Heart left ventricle (tissue), 16 donors: ENCODE measurements at regions not wholly inside any gene's neighbourhood (a gene's known extent, or its start where the extent isn't known, plus 50 kb on each side); places are given as distances from the start of the nearest gene placed in this dataset.
A peak's percentile ranks its signal among the peaks of the same experiment; 100 is the strongest.

Experiments
- ATAC-seq, 4 donors: fragments of 200-7000 bp; cut with Tn5 transposase; one replicate each; pipeline ENCODE4 v1.9.1; 2020 to 2022; ENCODE audit warnings: moderate library complexity in 4 of 4, mild to moderate bottlenecking in 3 of 4, moderate number of reproducible peaks in 1 of 4
- DNase-seq, 5 donors: peaks; one replicate each; pipeline ENCODE4 v3.0.0-alpha.2; 2020
- H3K27ac ChIP-seq, 12 donors: fragments of 200-600 bp; sonication (generic) in 4 of 12; one replicate each; pipeline versions ENCODE4 v1.5.0 to v1.8.0; 2016 to 2022; ENCODE audit warnings: mild to moderate bottlenecking in 2 of 12
- H3K27me3 ChIP-seq, 9 donors: fragments of 200-600 bp; sonication (generic) in 2 of 9; one replicate each; pipeline versions ENCODE4 v1.5.1 to v1.8.0; 2016 to 2022; ENCODE audit warnings: mild to moderate bottlenecking in 3 of 9
- H3K36me3 ChIP-seq, 9 donors: fragments of 200-600 bp; sonication (generic) in 2 of 9; one replicate each; pipeline versions ENCODE4 v1.5.0 to v1.8.0; 2018 to 2022; ENCODE audit warnings: mild to moderate bottlenecking in 2 of 9
- H3K4me1 ChIP-seq, 12 donors: fragments of 200-600 bp; sonication (generic) in 4 of 12; one replicate each; pipeline versions ENCODE4 v1.5.0 to v1.8.0; 2016 to 2022; ENCODE audit warnings: mild to moderate bottlenecking in 3 of 12
- H3K4me3 ChIP-seq, 12 donors: fragments of 200-600 bp; sonication (generic) in 4 of 12; one replicate each; pipeline versions ENCODE4 v1.5.0 to v1.8.0; 2017 to 2022; ENCODE audit warnings: mild to moderate bottlenecking in 9 of 12, moderate library complexity in 4 of 12
- H3K9me3 ChIP-seq, 12 donors: fragments of 200-600 bp; sonication (generic) in 4 of 12; one replicate each; pipeline versions ENCODE4 v1.5.0 to v1.8.0; 2016 to 2022; ENCODE audit warnings: mild to moderate bottlenecking in 1 of 12
- POLR2A ChIP-seq, 2 donors: fragments of 450-650 bp; IDR thresholded peaks; one replicate each; pipeline ENCODE4 v1.6.1; 2017; ENCODE audit warnings: antibody characterized with exemption in 2 of 2, mild to moderate bottlenecking in 2 of 2, moderate library complexity in 2 of 2
- WGBS, 4 donors: extraction: QIAGEN DNeasy Blood & Tissue Kit in 2 of 4; methylation state at CpG; one replicate each; pipeline versions ENCODE4 v1.1.5 to v1.1.7; 2013 to 2018; 5-methylcytosine and 5-hydroxymethylcytosine counted together
- intact Hi-C, 10 donors: fragments of 100-400 bp; cut with DNase I; formaldehyde crosslinking; loops; one replicate each; pipeline versions ENCODE4 v1.11.1 to v1.14.2; 2022
- TF ChIP-seq, protein P1 (sequence below), 12 donors: fragments of 200-600 bp; sonication (generic) in 4 of 12; IDR thresholded peaks; one replicate each; pipeline versions ENCODE4 v1.5.0 to v1.8.0; 2018 to 2022; ENCODE audit warnings: antibody characterized with exemption in 12 of 12, mild to moderate bottlenecking in 5 of 12
- donor health status: ischemic (EF 13 %, LVEDD 7.1; RV severe dilation, severe dysfunction).
- donor health status: healthy with polysubstance abuse.
- donor health status: DM: no; HTN: yes; CAD: no.
- donor health status: DM: no; HTN: no; CAD: no.
- donor health status: ischemic (EF 25% LVEDD 6.9; RV normal size, moderate dysfunction).
- donor health status: ischemic (EF 25% LVEDD 5.7; RV mildly dilated, moderate dysfunction).
- donor health status: healthy.
- donor health status: DM: yes; HTN: yes; CAD: no.
- donor health status: ischemic (EF 35%, LVEDD 5.7; RV mildly dilated, moderate dysfunction).
- donor health status: nonischemic (EF 11% LVEDD 7.7; RV severe dilation, severe dysfunction).
- donor health status: DM: yes; HTN: yes; CAD: no.
- donor health status: PGD.
- donor health status: ischemic (EF 29% LVEDD 5.4; RV normal size, mild dysfunction).
- donor health status: nonischemic (EF 23%, LVEDD 6.1; RV moderate dilation, normal function).

DNA sequence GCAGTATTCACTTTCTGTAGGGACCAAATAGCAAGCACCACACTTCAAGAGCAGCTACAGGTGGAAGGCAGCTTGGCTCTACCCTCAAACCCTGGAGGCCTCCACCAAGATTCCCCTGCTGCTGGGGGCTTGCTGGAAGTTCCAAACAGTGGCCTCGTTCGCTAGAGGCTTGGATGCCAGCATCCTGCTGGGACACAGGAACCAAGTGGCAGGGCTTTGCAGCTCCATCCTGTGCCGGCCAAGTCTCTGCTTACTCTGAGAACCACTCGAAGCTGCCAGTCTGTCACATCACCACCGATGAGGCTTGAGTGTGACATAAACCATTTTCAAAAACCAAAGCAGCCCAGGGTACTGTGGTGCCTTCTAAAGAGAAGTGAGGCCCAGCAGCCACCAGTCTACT, 69.2 kb upstream of the UNC5B start:
- Histone ChIP-seq H3K27me3 (no peaks in the 10 kb centered on the region), H3K36me3 (no peaks in the 10 kb centered on the region), H3K27ac (no peak overlapping the region), H3K4me1 (peaks cover 0 to 12% (median 2%) of the 10 kb centered on the region in 12 donors), H3K9me3 (no peaks in the 10 kb centered on the region), H3K4me3 (no peak overlapping the region)
- ATAC-seq: peak; percentile 70 to 91 (median 76)
- 45 to 89% (median 54%) methylated on average over 2 to 5 of the region's 5 CpGs for WGBS, 4 donors
- TF ChIP-seq POLR2A (IDR thresholded peaks at IDR 0.05): no peak
- TF ChIP-seq, protein P1, sequence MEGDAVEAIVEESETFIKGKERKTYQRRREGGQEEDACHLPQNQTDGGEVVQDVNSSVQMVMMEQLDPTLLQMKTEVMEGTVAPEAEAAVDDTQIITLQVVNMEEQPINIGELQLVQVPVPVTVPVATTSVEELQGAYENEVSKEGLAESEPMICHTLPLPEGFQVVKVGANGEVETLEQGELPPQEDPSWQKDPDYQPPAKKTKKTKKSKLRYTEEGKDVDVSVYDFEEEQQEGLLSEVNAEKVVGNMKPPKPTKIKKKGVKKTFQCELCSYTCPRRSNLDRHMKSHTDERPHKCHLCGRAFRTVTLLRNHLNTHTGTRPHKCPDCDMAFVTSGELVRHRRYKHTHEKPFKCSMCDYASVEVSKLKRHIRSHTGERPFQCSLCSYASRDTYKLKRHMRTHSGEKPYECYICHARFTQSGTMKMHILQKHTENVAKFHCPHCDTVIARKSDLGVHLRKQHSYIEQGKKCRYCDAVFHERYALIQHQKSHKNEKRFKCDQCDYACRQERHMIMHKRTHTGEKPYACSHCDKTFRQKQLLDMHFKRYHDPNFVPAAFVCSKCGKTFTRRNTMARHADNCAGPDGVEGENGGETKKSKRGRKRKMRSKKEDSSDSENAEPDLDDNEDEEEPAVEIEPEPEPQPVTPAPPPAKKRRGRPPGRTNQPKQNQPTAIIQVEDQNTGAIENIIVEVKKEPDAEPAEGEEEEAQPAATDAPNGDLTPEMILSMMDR (IDR thresholded peaks at IDR 0.05): no peak
- DNase-seq: peak in 4 of 5 donors; percentile 21 to 76 (median 46)
- intact Hi-C loops: no loop called here

GRCh38 chr10:71143610-71144009, 68.8 kb upstream of the UNC5B start:
- Histone ChIP-seq H3K27me3 (no peaks in the 10 kb centered on the region), H3K36me3 (no peaks in the 10 kb centered on the region), H3K4me1 (peaks cover 0 to 12% (median 0%) of the 10 kb centered on the region in 12 donors), H3K27ac (no peak overlapping the region), H3K9me3 (no peaks in the 10 kb centered on the region), H3K4me3 (no peak overlapping the region)
- DNase-seq (no peak), ATAC-seq (peak in 2 of 4 donors; percentile 4 to 32)
- intact Hi-C loops: no loop called here
- TF ChIP-seq POLR2A (IDR thresholded peaks at IDR 0.05): no peak
- TF ChIP-seq, protein P1 (IDR thresholded peaks at IDR 0.05): no peak
- 84 to 95% (median 87%) methylated on average over 4 of the region's 4 CpGs for WGBS, 4 donors

DNA sequence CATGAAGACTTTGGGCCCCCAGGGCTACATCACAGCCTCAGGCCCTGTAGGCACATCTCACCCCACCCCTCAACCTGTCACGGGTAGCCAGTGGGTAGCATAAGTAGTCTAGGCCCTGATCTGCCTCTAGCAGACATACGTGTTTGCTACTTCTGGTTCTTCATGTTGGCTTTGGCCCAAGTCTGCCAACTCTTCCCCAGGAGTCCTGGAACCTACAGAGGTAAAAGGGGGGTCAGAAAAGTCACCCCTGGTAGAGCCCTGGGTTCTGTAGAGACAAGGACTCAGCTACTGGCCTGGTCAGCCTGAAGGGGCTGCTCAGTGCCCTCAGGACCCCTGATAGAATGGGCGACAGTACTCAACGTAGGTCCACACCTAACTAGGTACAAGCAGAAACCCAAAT, 67.5 kb upstream of the UNC5B start:
- Histone ChIP-seq H3K27ac (no peak overlapping the region), H3K27me3 (no peaks in the 10 kb centered on the region), H3K9me3 (no peaks in the 10 kb centered on the region), H3K4me3 (no peak overlapping the region), H3K36me3 (no peaks in the 10 kb centered on the region), H3K4me1 (peaks cover 0 to 12% (median 0%) of the 10 kb centered on the region in 12 donors)
- no peak for DNase-seq
- no peak for TF ChIP-seq POLR2A (IDR thresholded peaks at IDR 0.05)
- TF ChIP-seq, protein P1 (IDR thresholded peaks at IDR 0.05): no peak
- no peak for ATAC-seq
- intact Hi-C loops: no loop called here
- 91 to 96% (median 93%) methylated on average over 4 of the region's 4 CpGs for WGBS, 4 donors

DNA sequence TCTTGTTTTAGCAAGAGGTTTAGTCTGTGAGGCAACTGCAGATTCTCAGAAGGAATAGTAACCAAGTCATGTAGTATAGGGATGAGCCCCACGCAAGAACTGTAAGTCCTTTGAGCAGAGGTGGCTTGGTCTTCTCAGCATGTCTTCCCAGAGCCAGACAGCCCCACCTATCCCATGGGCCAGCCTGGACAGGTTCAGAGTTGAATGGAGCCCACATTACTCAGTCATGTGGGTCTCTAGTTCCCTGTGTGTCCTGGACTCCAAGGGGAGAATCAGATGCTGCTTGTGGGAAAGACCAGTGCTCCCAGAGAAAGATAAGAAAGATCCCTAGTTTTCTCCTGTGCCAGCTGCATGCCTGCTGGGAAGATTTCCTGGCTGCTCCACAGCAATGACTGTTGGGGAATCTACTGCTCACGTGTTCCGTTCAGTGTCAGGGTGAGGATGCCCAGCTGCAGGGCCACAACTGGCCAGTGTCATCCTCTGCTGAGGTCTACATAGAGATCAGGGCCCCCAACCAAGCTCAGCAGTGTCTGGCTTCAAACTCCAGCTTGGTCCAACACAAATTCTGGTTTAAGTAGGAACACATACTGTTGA, 66.9 kb upstream of the UNC5B start:
- intact Hi-C loops: no loop called here

More for the DNA sequence above, 66.9 kb upstream of the UNC5B start:
- Histone ChIP-seq H3K9me3 (no peaks in the 10 kb centered on the region), H3K36me3 (no peaks in the 10 kb centered on the region), H3K27me3 (no peaks in the 10 kb centered on the region), H3K4me1 (peaks cover 0 to 12% (median 0%) of the 10 kb centered on the region in 12 donors), H3K4me3 (no peak overlapping the region), H3K27ac (no peak overlapping the region)
- 89 to 93% (median 90%) methylated on average over 3 of the region's 3 CpGs for WGBS, 4 donors
- no peak for DNase-seq
- no peak for ATAC-seq
- TF ChIP-seq, protein P1 (IDR thresholded peaks at IDR 0.05): no peak
- no peak for TF ChIP-seq POLR2A (IDR thresholded peaks at IDR 0.05)
